GM18508 (cell line): ENCODE measurements at regions not wholly inside any gene's neighbourhood (a gene's known extent, or its start where the extent isn't known, plus 50 kb on each side); places are given as distances from the start of the nearest gene placed in this dataset.

Experiments
- ATAC-seq: cut with Tn5 transposase; IDR thresholded peaks from one replicate; pipeline ENCODE4 v1.9.1; 2021; ENCODE audit warnings: moderate number of reproducible peaks; ENCODE audit not compliant: insufficient read depth, unreplicated experiment

DNA sequence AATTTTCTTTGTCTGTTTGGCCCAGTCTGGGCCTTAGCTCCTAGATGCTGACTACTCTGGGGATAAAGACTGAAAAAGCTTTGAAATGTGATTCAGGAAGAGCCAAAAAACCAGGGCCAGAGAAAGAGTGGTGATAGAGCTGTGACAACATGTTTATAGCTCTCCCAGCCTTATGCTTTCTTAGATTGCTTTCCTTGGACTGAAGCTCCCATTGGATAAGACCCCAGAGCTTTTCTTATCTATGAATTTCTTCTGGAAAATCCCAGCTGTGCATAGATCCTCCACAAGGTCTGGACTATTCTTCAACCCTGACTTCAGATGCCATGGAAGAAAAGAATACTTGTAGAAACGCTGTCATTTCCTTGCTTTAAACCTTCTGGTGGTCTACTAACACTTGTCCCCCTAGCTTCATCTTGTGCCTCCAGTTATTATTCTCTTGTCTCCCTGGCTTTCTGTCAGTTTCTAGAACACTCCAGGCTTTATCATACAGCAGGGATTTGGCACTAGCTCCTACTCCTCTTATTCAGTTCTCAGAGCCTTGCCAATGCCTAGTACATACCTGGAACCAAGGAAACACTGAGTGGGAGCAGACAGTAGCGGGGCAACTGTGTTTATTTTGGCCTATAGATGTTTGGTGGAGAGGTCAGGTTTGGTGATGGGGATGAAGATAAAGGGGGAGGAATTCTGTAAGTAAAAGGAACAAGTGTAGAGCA lies 57.1 kb upstream of the TEX13D start:
- ATAC-seq: no peak

DNA sequence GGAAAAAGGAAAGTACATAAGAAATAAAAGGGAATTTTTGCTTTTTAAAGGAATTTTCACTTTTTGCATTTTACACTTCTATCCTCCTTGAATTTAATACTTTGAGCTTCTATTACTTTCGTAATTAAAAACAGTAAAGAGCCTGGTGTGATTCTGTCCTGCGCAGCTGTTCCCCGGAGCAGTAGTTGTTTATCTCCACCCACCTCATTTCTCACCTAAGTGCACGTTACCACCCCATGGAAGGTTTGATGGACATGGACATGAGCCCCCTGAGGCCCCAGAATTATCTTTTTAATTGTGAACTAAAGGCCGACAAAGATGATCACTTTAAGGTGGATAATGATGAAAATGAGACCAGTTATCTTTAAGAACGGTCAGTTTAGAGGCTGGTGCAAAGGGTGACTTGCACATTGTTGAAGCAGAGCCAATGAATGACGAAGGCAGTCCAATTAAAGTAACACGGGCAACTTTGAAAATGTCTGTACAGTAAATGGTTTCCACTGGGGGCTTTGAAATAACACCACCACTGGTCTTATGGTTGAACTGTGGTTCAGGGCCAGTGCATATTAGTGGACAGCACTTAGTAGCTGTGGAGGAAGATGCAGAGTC lies 52.1 kb upstream of the TEX13D start:
- no peak for ATAC-seq

DNA sequence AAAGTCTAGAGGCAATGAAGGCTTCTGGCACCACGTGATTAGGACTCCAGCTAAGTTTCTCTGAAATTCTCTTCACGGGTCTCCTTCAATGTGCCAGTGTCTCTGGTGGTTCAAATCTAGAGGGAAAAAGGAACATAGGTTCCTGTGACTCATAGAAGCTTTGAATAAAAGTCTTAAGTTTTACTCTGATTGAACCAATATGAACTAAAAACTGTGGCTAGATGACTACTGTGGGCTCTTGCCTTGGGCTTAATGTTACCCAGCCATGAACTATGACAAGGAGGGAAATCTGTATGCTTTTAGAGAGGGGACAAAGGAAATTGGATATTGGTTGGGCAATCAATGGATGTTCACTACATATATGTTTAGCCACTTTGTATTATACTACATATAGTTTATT lies 49.9 kb upstream of the TEX13D start:
- no peak for ATAC-seq
